GM19395 (cell line): ENCODE measurements at regions not wholly inside any gene's neighbourhood (a gene's known extent, or its start where the extent isn't known, plus 50 kb on each side); places are given as distances from the start of the nearest gene placed in this dataset.
"Not testable (repeated sequence)": the region's sequence is repeated elsewhere in the genome, so short reads cannot be mapped to it uniquely, and the experiment has no call there.

ENCODE experiments used
- ATAC-seq: cut with Tn5 transposase; IDR thresholded peaks from one replicate; pipeline ENCODE4 v1.9.1; 2021; ENCODE audit warnings: mild to moderate bottlenecking, moderate library complexity; ENCODE audit not compliant: unreplicated experiment

DNA sequence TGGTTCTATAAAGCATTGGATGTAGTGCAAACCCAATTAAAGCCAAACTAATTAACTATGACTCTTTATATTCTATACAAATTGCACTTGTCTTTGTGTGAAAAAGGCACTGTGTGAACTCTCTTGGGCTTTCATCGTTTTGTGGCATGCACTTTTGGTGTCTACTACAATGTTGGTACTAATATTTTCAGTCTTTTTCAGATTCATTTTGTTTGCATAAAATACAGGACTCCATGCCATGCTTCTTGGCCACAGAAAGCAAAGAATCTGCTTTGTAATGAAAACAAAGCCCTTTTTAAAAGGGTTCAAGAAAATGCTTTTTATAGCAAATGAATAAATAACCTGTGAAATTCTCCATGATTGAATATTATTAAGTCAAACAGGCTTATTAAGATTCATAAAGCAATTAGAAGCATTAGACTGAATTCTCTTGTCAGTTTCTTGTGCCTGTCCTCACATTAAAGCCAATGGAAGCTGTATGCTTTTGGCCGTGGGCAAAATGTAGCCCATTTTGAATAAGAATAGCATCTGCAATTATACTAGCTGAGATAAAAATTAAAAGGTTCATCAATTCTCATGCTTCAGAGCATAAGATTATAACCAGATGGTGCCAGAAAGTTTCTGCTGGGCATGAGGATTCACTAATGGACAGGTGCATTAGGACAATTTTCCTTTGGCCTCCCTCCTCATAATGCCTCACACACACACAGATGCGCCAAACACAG, 1665.2 kb downstream of the SUCLG1 start:
- ATAC-seq, result no peak

- no peak for ATAC-seq
Observed at GRCh38 chr2:82792316-82792715, 1666.8 kb downstream of the SUCLG1 start.

DNA sequence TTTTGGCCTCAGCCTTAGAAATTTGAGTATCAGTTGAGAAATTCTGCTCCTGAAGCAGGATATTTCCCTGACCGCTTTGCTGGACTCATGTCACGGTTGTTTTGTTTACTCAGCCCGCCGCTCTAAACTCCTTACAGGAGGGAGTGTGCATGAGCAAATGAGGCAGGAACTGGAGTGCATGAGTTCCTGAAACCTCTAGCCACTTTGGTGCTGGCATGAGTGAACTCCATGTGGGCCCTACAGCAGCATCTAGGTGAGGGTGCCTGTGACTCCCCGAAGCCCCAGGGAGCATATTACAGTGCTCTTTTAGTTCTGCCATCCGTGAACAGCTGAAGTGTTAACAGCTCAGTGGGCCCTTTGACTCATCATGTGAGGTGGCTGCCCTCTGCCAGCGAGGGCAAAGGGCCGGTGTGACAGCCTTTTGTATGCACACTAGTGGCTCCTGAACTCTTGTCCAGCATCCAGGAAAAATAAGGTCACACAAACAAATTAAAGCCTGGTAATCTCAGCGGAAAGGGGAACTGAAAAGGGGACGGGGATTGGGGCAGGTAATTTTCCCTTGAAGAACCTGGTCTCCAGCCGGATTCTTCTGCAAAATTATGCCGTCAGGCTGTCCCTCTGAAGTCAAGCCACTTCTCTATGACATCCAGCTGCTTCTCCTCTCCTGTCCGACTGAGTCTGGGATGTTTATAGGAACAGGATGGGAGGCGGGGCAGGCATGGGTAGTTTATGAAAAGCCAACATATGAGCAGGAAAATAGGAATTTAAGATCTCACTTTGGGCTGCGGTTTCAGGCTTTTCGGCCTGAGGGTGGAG, 1668.7 kb downstream of the SUCLG1 start:
- ATAC-seq, result no peak

DNA sequence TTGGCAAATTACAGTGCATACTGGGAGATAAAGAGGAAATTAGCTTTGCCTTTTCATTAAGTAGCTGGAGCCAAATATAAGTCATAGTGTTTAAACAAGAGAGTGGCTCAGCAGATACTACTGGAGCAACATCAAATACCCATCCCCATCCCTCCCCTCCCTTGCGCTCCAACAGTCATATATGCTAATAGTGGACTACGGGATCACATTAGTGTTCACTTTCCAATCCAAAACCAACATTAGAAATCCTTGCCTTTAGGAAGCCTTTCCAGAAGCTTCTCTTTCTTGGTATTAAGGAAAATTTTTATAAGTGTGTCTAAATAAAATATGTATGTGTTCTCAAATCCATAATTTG, 1669.3 kb downstream of the SUCLG1 start:
- no peak for ATAC-seq

- no peak for ATAC-seq
Observed at GRCh38 chr2:82781176-82781915, 1677.7 kb downstream of the SUCLG1 start.

GRCh38 chr2:82780050-82780449, 1679.0 kb downstream of the SUCLG1 start:
- no peak for ATAC-seq

DNA sequence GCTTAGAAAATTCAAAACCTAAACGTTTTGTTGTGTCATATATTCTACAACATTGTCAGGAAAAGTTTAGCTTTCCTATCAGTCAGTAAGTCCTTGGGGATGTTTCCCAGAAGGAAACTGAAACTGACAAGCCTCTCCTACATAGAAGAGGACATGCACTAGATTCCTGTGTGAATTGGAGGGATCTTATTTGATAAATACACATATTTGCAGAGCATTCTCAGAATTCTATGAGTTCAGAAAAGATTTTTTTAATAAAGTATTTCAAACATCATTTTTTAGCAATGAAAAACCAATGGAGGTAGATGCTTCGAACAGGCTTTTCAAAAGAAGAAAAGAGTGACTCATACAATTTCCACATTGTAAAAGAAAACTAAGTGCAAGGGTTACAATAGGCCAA, 1706.7 kb downstream of the SUCLG1 start:
- ATAC-seq, result no peak

GRCh38 chr2:82748653-82749052, 1710.4 kb downstream of the SUCLG1 start:
- no peak for ATAC-seq

- ATAC-seq, result no peak
Observed at GRCh38 chr2:82740527-82740926, 1718.6 kb downstream of the SUCLG1 start.

DNA sequence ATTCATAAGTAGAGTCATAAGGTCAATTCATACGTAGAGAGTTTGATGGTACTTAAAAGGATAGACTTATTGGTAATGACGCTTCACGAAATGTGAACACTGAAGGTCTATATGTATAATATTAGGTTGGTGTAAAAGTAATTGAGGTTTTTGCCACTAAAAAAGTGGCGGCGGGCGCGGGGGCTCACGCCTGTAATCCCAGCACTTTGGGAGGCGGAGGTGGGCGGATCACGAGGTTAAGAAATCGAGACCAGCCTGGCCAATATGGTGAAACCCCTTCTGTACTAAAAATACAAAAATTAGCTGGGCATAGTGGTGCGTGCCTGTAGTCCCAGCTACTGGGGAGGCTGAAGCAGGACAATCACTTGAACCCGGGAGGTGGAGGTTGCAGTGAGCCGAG, 1721.1 kb downstream of the SUCLG1 start:
- ATAC-seq, result not testable (repeated sequence)

- no peak for ATAC-seq
Observed at GRCh38 chr2:82735336-82735735, 1723.7 kb downstream of the SUCLG1 start.

DNA sequence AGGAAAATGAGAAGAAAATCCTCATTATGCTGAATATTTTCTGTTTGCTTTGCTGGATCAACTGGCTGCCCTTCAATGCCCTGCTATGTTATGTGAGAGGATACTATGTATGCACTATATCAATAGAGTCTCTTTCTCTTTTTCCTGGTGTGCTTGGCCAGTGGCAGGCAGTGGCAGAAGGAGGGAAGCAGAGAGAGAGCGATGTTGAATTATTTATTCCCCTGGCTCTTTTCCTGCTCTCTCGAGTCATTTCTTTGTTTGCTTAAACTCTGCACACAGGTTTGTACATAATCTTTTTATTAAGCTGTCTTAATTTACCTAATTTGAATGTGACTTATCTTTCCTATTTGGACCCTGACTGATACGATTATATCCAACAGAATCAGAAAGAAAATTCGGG, 1727.3 kb downstream of the SUCLG1 start:
- no peak for ATAC-seq

GRCh38 chr2:82730811-82731210, 1728.3 kb downstream of the SUCLG1 start:
- ATAC-seq, result no peak

- ATAC-seq, result no peak
Observed at GRCh38 chr2:82728090-82728489, 1731.0 kb downstream of the SUCLG1 start.

GRCh38 chr2:82708681-82709080, 1750.4 kb downstream of the SUCLG1 start:
- ATAC-seq, result no peak

- ATAC-seq, result no peak
Observed at GRCh38 chr2:82697231-82697630, 1761.8 kb downstream of the SUCLG1 start.

DNA sequence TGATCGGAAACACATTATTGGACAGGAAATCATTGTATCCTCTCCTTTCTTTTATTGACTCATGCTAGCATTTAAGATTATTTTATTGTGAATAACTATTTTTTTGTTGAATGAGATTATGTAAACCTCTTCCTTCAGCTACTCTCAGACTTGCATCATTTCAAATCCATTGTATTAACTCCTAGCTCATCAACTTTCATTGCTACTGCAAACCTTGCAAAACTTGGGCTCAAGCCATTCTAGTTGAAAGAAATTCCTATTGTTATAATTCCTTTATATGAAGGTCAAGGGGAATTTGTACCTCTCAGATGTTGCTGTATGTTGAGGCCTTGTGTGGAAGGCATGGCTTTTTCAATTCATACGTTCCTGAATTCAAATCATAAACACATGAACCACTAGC, 1764.6 kb downstream of the SUCLG1 start:
- no peak for ATAC-seq

- no peak for ATAC-seq
Observed at GRCh38 chr2:82690757-82691411, 1768.2 kb downstream of the SUCLG1 start.

GRCh38 chr2:82675186-82675585, 1783.9 kb downstream of the SUCLG1 start:
- no peak for ATAC-seq

- no peak for ATAC-seq
Observed at GRCh38 chr2:82674652-82675051, 1784.4 kb downstream of the SUCLG1 start.

DNA sequence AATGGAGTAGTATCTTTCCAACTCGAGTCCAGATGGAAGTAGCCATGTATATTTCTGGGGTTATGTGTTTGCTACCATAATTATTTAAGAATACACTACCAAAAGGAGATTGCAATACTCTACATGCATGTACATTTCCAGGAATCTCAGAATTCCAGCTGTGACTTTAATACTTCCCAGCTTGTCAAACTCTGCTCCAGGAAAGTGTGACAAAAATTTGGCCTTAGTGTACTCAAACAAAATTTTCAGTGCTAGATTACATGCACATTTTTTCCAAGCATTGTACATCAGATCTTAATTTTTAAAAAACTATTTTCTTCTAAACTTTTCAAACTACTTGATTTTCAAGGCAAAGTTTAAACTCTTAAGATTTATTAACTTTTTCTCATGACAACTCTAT, 1791.6 kb downstream of the SUCLG1 start:
- ATAC-seq, result no peak
